ENCODE measurements at regions not wholly inside any gene's neighbourhood (a gene's known extent, or its start where the extent isn't known, plus 50 kb on each side); places are given as distances from the start of the nearest gene placed in this dataset.

DNA sequence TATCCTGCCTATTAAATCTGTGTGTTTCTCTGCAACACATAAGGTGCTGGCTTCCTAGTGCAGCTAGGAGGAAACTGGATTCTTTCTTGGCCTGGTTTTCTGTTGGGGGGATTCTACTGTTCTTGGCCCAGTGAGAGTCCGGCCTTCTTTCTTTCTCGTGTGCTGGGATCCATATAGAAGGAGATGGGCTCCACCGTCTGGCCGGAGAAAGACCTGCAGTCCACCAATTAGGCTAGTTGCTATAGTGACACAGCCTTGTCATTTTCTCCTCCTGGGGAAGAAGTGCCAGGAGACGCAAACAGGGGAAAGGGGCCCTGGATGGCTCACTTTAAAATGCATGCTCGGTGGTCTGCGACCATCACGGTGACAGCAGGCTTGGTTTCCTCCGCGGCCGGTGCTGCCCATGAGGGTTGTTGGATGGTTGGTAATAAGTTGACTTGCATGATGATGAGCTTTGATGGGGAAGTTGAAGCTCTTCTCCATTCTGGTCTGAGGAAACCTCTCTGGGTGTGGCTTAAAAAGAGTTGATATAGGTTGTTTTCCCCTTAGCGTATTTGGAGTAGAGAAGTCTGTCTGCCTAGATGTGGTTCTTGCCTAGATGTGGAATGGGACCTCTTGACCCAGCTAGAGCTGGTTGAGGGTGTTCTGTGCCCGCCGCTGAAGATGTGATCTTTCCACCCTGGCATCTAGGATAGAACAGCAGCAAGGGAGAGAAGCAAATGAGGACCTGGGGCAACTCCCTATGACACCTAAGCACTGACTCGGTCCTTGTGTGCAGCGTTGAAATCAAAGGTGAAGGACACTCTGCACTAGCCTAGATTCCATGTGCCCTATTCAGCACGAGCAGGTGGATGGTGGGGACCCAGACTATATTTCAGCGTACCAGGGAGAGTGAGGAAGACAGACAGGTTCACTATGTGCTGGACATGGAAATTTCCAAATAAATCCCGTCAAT lies 1335.0 kb downstream of the BRD1 start:
- TF ChIP-seq, protein P1, sequence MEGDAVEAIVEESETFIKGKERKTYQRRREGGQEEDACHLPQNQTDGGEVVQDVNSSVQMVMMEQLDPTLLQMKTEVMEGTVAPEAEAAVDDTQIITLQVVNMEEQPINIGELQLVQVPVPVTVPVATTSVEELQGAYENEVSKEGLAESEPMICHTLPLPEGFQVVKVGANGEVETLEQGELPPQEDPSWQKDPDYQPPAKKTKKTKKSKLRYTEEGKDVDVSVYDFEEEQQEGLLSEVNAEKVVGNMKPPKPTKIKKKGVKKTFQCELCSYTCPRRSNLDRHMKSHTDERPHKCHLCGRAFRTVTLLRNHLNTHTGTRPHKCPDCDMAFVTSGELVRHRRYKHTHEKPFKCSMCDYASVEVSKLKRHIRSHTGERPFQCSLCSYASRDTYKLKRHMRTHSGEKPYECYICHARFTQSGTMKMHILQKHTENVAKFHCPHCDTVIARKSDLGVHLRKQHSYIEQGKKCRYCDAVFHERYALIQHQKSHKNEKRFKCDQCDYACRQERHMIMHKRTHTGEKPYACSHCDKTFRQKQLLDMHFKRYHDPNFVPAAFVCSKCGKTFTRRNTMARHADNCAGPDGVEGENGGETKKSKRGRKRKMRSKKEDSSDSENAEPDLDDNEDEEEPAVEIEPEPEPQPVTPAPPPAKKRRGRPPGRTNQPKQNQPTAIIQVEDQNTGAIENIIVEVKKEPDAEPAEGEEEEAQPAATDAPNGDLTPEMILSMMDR (conservative IDR thresholded peaks at IDR 0.05; ENCODE audit: low read depth, low read length): peak; percentile 83
- TF ChIP-seq POLR2A (IDR thresholded peaks at IDR 0.05; ENCODE audit: low read depth, low read length) (no peak), RAD21 (IDR thresholded peaks at IDR 0.05; ENCODE audit: low read length) (peak; percentile 85), ELK1 (IDR thresholded peaks at IDR 0.05; ENCODE audit: borderline replicate concordance, low read depth, low read length) (no peak), FOS (IDR thresholded peaks at IDR 0.05; ENCODE audit: low read depth, low read length) (no peak), CHD1 (IDR thresholded peaks at IDR 0.05; ENCODE audit: low read depth, low read length) (no peak), MAZ (IDR thresholded peaks at IDR 0.05; ENCODE audit: borderline replicate concordance, low read depth, low read length) (no peak), CEBPB (IDR thresholded peaks at IDR 0.05; ENCODE audit: low read depth, low read length) (no peak), RCOR1 (IDR thresholded peaks at IDR 0.05; ENCODE audit: insufficient replicate concordance, low read length) (no peak), RFX5 (IDR thresholded peaks at IDR 0.05; ENCODE audit: low read depth, low read length) (no peak), SMC3 (IDR thresholded peaks at IDR 0.05; ENCODE audit: low read depth, low read length) (peak; percentile 69), BHLHE40 (IDR thresholded peaks at IDR 0.05; ENCODE audit: low read depth, low read length) (no peak), NFE2L2 (IDR thresholded peaks at IDR 0.05; ENCODE audit: low read depth, low read length) (no peak), MAFK (IDR thresholded peaks at IDR 0.05; ENCODE audit: low read depth, low read length) (no peak), MXI1 (IDR thresholded peaks at IDR 0.05; ENCODE audit: borderline replicate concordance, low read depth, low read length) (no peak)
- Histone ChIP-seq H3K56ac (ENCODE audit: extremely low read depth, insufficient read depth, low read length) (no peak overlapping the region), H2AFZ (replicated peaks; ENCODE audit: low read length, poor library complexity) (no peak overlapping the region), H3K79me1 (ENCODE audit: low read depth in 1 of 2, low read length in 2 of 2) (no peaks in the 10 kb centered on the region), H3K27me3 (ENCODE audit: control insufficient read depth, insufficient read depth, low read length) (peaks cover 24% of the 10 kb centered on the region; the same call in 1 of the 2 replicates), H3K4ac (ENCODE audit: low read depth, low read length) (no peak overlapping the region), H3K23ac (ENCODE audit: low read depth, low read length) (no peak overlapping the region), H3K4me3 (ENCODE audit: insufficient read depth, low read depth, low read length) (no peak overlapping the region), H2BK15ac (ENCODE audit: low read depth, low read length) (no peak overlapping the region), H4K91ac (ENCODE audit: insufficient read depth, low read depth, low read length) (no peak overlapping the region), H3K9me3 (ENCODE audit: control insufficient read depth, insufficient read depth, low read length) (peaks cover 3% of the 10 kb centered on the region; the same call in 1 of the 2 replicates), H3K9me1 (ENCODE audit: insufficient read depth, low read length) (no peaks in the 10 kb centered on the region), H2AK5ac (ENCODE audit: low read depth, low read length) (no peak overlapping the region), H4K20me1 (ENCODE audit: insufficient read depth, low read length) (no peaks in the 10 kb centered on the region), H3K36me3 (ENCODE audit: control insufficient read depth, insufficient read depth, low read length) (no peaks in the 10 kb centered on the region), H4K5ac (ENCODE audit: low read depth, low read length) (no peak overlapping the region), H3K9ac (ENCODE audit: low read depth, low read length) (no peak overlapping the region), H3K4me1 (ENCODE audit: control insufficient read depth, insufficient read depth, low read length) (no peaks in the 10 kb centered on the region), H4K8ac (ENCODE audit: low read depth in 2 of 2, low read length in 2 of 2) (no peak overlapping the region), H2BK5ac (ENCODE audit: low read depth, low read length, poor library complexity, severe bottlenecking) (no peak overlapping the region), H3K4me2 (ENCODE audit: low read depth, low read length) (no peak overlapping the region), H2AK9ac (replicated peaks; ENCODE audit: low read depth, low read length, poor library complexity) (no peak overlapping the region), H3K18ac (ENCODE audit: low read depth, low read length) (no peak overlapping the region), H2BK120ac (ENCODE audit: low read depth, low read length) (no peak overlapping the region), H3K14ac (replicated peaks; ENCODE audit: low read depth, low read length) (no peak overlapping the region), H3K27ac (ENCODE audit: insufficient read depth, low read length) (no peak overlapping the region), H2BK20ac (ENCODE audit: low read depth, low read length) (no peak overlapping the region)
- no TSS peak for BruUV-seq (replicated peaks)
- CTCF ChIA-PET: interaction anchor here (0.6 to 1.5 kb wide), 3 partner anchors 1694 to 1772 kb away, joined by 3 to 6 read pairs (median 4); no protein-coding TSS in a partner anchor
- in situ Hi-C loops (cut with MboI; ENCODE audit: low sequenced_read_pairs) (loop anchor here (5.0 to 10.0 kb wide), 2 partner anchors 1695 to 1928 kb away; no protein-coding TSS in a partner anchor), intact Hi-C loops (cut with micrococcal nuclease) (loop anchor here (1.0 to 5.0 kb wide), 2 partner anchors 1647 to 1755 kb away; partner anchors contain the start of gene CERK), dilution Hi-C loops (cut with HindIII; ENCODE audit: low sequenced_read_pairs, unreplicated experiment) (no loop called here)
- DNase-seq (peak; percentile 57), ATAC-seq (ENCODE audit: low read depth) (peak; percentile 92)
- WGBS, 2 experiments (ENCODE audit: extremely low coverage in 2 of 2, insufficient read length in 1 of 2): 63% methylated on average over 4 of the region's 19 CpGs; no CpG with 5 or more reads in 1 of the 2 experiments
- POLR2A ChIA-PET (ENCODE audit: unreplicated experiment): no interaction called here

Data from IMR-90 (cell line).